Thoracic aorta (tissue), 2 donors: ENCODE measurements at regions not wholly inside any gene's neighbourhood (a gene's known extent, or its start where the extent isn't known, plus 50 kb on each side); places are given as distances from the start of the nearest gene placed in this dataset.
A peak's percentile ranks its signal among the peaks of the same experiment; 100 is the strongest.

Experiments used
- ATAC-seq: fragments of 150-250 bp; one replicate; pipeline ENCODE4 v1.8.0; 2017; ENCODE audit warnings: low read depth; ENCODE audit not compliant: insufficient number of reproducible peaks, low FRiP score
- DNase-seq: peaks from one replicate; pipeline ENCODE4 v3.0.0-alpha.2; 2020; ENCODE audit warnings: low spot score
- H3K27ac ChIP-seq, 2 donors: fragments of 200-600 bp; sonication (generic); 1 replicate in 1 of 2; 2 replicates in 1 of 2; pipeline ENCODE4 v1.5.1; 2016; ENCODE audit warnings: mild to moderate bottlenecking in 2 of 2, moderate library complexity in 2 of 2
- H3K27me3 ChIP-seq: fragments of 200-600 bp; sonication (generic); replicated peaks from 2 replicates; pipeline ENCODE4 v1.6.0; 2016; ENCODE audit warnings: mild to moderate bottlenecking; ENCODE audit not compliant: insufficient read depth
- H3K36me3 ChIP-seq: fragments of 200-600 bp; sonication (generic); one replicate; pipeline ENCODE4 v1.5.1; 2016
- H3K4me1 ChIP-seq, 2 donors: fragments of 200-600 bp; sonication (generic); 1 replicate in 1 of 2; 2 replicates in 1 of 2; pipeline versions ENCODE4 v1.5.1 to v1.6.0; 2016; ENCODE audit warnings: low read depth in 2 of 2, mild to moderate bottlenecking in 1 of 2; ENCODE audit not compliant: control insufficient read depth in 1 of 2
- H3K4me3 ChIP-seq: fragments of 200-600 bp; sonication (generic); 2 replicates; pipeline ENCODE4 v1.5.1; 2016; ENCODE audit warnings: mild to moderate bottlenecking
- H3K9me3 ChIP-seq: fragments of 200-600 bp; sonication (generic); 2 replicates; pipeline ENCODE4 v1.5.1; 2016
- TF ChIP-seq, protein P1 (sequence below): fragments of 200-600 bp; sonication (generic); IDR thresholded peaks from one replicate; pipeline ENCODE4 v1.5.1; 2019; ENCODE audit warnings: antibody characterized with exemption

DNA sequence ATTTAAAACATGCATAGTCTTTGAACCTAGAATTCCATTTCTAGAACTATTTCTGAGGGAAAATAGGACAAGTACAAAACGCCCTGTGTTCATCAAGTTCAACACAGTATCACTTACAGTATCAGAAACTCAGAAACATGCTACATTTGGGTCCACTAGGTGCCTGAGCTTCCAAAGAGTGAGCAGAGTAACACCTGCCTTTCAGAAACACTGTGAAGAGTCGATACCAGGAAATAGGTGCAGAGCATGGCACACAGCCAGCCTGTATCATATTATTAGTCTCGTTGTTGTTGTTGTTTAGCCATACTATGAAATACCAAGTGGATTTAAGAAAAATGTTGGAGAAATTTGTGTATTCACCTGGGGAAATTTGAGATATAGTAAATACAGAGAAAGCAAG is 392.1 kb upstream of the MGMT start:
- TF ChIP-seq, protein P1, sequence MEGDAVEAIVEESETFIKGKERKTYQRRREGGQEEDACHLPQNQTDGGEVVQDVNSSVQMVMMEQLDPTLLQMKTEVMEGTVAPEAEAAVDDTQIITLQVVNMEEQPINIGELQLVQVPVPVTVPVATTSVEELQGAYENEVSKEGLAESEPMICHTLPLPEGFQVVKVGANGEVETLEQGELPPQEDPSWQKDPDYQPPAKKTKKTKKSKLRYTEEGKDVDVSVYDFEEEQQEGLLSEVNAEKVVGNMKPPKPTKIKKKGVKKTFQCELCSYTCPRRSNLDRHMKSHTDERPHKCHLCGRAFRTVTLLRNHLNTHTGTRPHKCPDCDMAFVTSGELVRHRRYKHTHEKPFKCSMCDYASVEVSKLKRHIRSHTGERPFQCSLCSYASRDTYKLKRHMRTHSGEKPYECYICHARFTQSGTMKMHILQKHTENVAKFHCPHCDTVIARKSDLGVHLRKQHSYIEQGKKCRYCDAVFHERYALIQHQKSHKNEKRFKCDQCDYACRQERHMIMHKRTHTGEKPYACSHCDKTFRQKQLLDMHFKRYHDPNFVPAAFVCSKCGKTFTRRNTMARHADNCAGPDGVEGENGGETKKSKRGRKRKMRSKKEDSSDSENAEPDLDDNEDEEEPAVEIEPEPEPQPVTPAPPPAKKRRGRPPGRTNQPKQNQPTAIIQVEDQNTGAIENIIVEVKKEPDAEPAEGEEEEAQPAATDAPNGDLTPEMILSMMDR: no peak
- H3K4me3 ChIP-seq: no peak overlapping the region
- ATAC-seq (no peak), DNase-seq (no peak)
- no peaks in the 10 kb centered on the region for H3K36me3 ChIP-seq
- H3K4me1 ChIP-seq: peaks cover 13 to 26% of the 10 kb centered on the region in 2 donors
- H3K9me3 ChIP-seq: no peaks in the 10 kb centered on the region
- no peaks in the 10 kb centered on the region for H3K27me3 ChIP-seq
- H3K27ac ChIP-seq: no peak overlapping the region

DNA sequence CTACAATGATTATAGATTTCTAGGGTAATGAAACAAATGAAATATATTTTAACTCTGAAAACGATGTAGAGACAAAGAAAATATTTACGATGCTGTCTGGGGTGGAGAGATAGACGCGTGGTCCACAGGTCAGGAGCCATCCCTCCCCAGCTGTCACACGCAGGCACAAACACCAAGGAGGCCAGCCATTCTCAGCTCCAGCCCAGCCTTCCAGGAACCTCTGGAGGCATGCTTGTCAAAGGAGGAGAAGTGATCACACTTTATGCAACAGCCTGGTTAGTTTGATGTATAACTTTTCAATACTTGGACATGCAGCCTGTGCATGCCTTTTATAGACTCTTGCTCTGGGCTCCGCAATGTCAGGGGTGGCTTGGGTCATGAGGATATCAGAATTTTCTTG is 391.5 kb upstream of the MGMT start:
- no peak overlapping the region for H3K27ac ChIP-seq
- no peaks in the 10 kb centered on the region for H3K27me3 ChIP-seq
- peaks cover 13 to 27% of the 10 kb centered on the region in 2 donors for H3K4me1 ChIP-seq
- no peak for ATAC-seq
- no peak overlapping the region for H3K4me3 ChIP-seq
- TF ChIP-seq, protein P1: no peak
- no peak for DNase-seq
- no peaks in the 10 kb centered on the region for H3K9me3 ChIP-seq
- no peaks in the 10 kb centered on the region for H3K36me3 ChIP-seq

DNA sequence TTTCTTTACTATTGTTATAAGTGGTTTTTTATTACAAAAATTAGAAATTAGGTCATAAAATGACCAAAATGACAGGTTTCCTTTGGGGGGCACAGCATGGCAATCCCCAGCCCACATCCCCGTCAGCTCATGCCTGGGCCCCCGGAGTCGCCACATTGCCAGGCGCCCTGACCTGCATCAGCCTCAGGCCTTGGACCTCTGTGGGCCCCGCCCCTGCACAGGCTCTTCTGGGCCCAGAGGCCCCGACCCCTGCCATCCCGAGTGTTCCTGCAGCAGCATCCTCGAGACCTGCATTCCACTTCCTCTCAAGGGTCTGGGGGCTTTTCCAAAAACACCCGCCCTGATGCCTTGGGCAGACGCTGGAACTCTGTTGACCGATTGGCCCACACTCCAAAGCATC is 391.1 kb upstream of the MGMT start:
- TF ChIP-seq, protein P1: no peak
- ATAC-seq (no peak), DNase-seq (no peak)

DNA sequence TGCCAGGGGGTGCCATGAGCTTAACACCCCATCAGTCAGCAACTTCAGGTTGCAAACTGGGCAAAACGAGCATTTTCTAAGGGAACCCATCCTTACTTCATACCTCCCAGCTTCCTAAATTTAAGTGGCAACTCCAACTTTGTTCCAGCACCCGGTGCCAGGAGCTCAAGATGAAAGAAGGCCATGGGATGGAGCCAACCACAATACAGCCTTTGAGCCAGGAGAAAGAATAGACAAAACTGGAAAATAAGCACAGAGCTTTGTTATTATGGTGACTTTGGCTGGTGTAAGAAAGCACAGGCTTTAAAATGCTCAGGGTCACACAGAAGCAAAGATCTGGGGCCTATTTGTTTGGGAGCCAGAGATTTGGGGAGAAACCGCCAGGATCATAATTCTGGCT is 388.7 kb upstream of the MGMT start:
- DNase-seq (no peak), ATAC-seq (peak; percentile 60)
- TF ChIP-seq, protein P1: no peak
- Histone ChIP-seq H3K4me3 (no peak overlapping the region), H3K36me3 (no peaks in the 10 kb centered on the region), H3K4me1 (peaks cover 13 to 27% of the 10 kb centered on the region in 2 donors), H3K27ac (peak overlapping the region in 1 of 2 donors; percentile 22), H3K9me3 (no peaks in the 10 kb centered on the region), H3K27me3 (no peaks in the 10 kb centered on the region)

More for the DNA sequence above, 391.1 kb upstream of the MGMT start:
- H3K9me3 ChIP-seq: no peaks in the 10 kb centered on the region
- H3K36me3 ChIP-seq: no peaks in the 10 kb centered on the region
- H3K4me3 ChIP-seq: no peak overlapping the region
- H3K27me3 ChIP-seq: no peaks in the 10 kb centered on the region
- no peak overlapping the region for H3K27ac ChIP-seq
- peaks cover 13 to 27% of the 10 kb centered on the region in 2 donors for H3K4me1 ChIP-seq

DNA sequence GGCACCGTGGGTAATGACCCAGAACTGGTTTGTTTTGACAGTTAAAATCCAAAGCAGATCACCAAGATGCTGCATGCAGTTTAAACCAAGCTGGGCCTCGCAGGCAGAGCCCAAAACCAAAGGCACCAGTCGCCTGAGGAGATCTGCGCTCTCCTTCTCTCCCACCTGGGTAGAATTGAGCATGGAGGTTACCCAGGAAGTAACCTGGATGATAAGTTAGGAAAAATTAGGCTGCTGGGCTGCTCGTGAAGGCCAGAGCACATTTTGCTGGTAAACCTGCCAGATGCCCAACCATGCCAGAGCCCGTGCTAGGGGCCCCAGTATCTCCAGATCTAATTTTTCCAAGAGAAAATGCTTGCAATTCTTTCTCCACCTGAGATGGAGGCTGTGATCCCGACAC is 388.3 kb upstream of the MGMT start:
- no peaks in the 10 kb centered on the region for H3K36me3 ChIP-seq
- H3K4me1 ChIP-seq: peaks cover 13 to 27% of the 10 kb centered on the region in 2 donors
- no peak for DNase-seq
- H3K9me3 ChIP-seq: no peaks in the 10 kb centered on the region
- no peak overlapping the region for H3K4me3 ChIP-seq
- TF ChIP-seq, protein P1: no peak
- H3K27me3 ChIP-seq: no peaks in the 10 kb centered on the region
- ATAC-seq: no peak
- H3K27ac ChIP-seq: peak overlapping the region in 1 of 2 donors; percentile 22
